Bronchial epithelial cell (primary cell): ENCODE measurements at regions not wholly inside any gene's neighbourhood (a gene's known extent, or its start where the extent isn't known, plus 50 kb on each side); places are given as distances from the start of the nearest gene placed in this dataset.

ENCODE experiments used
- DNase-seq: peaks from one replicate; pipeline ENCODE4 v3.0.0-alpha.2; 2010; ENCODE audit warnings: low read depth
- FAIRE-seq: peaks from 2 replicates; lab custom pipeline; 2011; peaks lifted over from hg19 to GRCh38; lab: Jason Lieb, UNC
- H3K27me3 ChIP-seq: 2 replicates; pipeline ENCODE4 v1.5.1; 2011; ENCODE audit warnings: low read length; ENCODE audit not compliant: control insufficient read depth, insufficient read depth
- H3K36me3 ChIP-seq: 2 replicates; pipeline ENCODE4 v1.5.1; 2011; ENCODE audit warnings: low read length; ENCODE audit not compliant: control insufficient read depth, insufficient read depth
- H3K4me3 ChIP-seq: 2 replicates; pipeline ENCODE4 v1.5.1; 2011; ENCODE audit warnings: mild to moderate bottlenecking, low read depth, low read length, control low read depth
- CTCF ChIP-seq: IDR thresholded peaks from 2 replicates; pipeline ENCODE4 v1.5.1; 2011; ENCODE audit warnings: mild to moderate bottlenecking, moderate library complexity, low read length, control low read depth, inconsistent platforms; ENCODE audit not compliant: insufficient read depth, severe bottlenecking

DNA sequence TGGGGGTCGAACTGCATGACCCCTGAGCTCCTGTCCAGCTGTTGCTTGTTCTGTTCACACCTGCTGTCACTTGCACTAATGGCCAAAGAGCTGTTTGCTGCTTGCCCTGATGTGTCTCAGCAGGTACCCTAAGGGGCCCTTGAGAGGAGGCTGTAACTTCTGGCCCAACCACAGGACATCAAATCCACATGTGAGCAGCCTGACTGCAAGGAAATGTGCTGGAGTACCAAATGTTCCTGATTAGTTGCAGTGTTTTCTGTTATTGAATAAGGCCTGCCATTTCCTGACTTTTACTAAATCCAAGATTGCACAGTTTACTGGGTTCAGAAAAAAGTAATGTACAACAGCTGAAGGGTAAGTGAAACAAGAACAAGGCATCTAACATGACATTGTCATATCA, 91.7 kb upstream of the IL6 start:
- Histone ChIP-seq H3K36me3 (no peaks in the 10 kb centered on the region), H3K4me3 (no peak overlapping the region), H3K27me3 (no peaks in the 10 kb centered on the region)
- DNase-seq: no peak
- no peak for TF ChIP-seq CTCF
- FAIRE-seq: no peak

GRCh38 chr7:22633954-22634474, 93.0 kb upstream of the IL6 start:
- no peak for TF ChIP-seq CTCF
- no peaks in the 10 kb centered on the region for H3K36me3 ChIP-seq
- no peak overlapping the region for H3K4me3 ChIP-seq
- FAIRE-seq: no peak
- DNase-seq: no peak
- H3K27me3 ChIP-seq: no peaks in the 10 kb centered on the region

DNA sequence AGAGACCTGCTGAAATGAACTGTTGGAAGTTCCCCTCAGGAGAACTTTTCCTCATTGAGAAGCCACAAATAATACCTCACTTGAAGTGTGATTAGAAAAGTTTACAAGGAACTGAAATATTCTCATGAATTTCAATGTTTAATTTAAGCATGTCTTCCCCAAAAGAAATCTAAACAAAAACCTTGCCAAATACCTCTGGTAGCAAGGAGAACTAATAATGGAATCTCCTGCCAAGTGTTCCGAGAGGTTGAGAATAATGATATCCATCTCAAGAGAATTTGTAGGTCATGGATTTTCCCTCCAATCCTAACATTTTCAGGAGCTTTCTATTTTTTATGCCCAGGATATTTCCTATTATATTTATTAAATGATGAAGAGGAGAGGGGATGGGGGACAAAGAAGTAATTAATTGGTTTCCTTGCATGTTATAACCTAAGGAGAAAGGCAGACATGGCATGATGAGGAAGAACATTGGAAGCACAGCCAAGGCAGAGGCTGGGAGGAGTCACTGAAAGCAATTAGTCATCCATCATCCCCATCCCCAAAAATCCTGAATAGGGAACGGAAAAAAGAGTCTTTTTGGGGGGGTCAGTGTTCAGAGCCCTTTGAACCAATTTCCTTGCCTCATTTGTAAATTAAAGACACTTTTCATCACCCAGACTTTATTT, 93.6 kb upstream of the IL6 start:
- FAIRE-seq (no peak), DNase-seq (no peak)
- Histone ChIP-seq H3K27me3 (no peaks in the 10 kb centered on the region), H3K36me3 (no peaks in the 10 kb centered on the region), H3K4me3 (no peak overlapping the region)
- TF ChIP-seq CTCF: no peak

GRCh38 chr7:22632674-22633073, 94.3 kb upstream of the IL6 start:
- no peaks in the 10 kb centered on the region for H3K27me3 ChIP-seq
- FAIRE-seq: no peak
- TF ChIP-seq CTCF: no peak
- DNase-seq: no peak
- no peaks in the 10 kb centered on the region for H3K36me3 ChIP-seq
- H3K4me3 ChIP-seq: no peak overlapping the region

- no peaks in the 10 kb centered on the region for H3K27me3 ChIP-seq
- FAIRE-seq: no peak
- TF ChIP-seq CTCF: no peak
- no peaks in the 10 kb centered on the region for H3K36me3 ChIP-seq
- H3K4me3 ChIP-seq: no peak overlapping the region
- no peak for DNase-seq
Observed at GRCh38 chr7:22631730-22632129, 95.3 kb upstream of the IL6 start.

- TF ChIP-seq CTCF: no peak
- FAIRE-seq (no peak), DNase-seq (no peak)
- no peaks in the 10 kb centered on the region for H3K27me3 ChIP-seq
- H3K36me3 ChIP-seq: no peaks in the 10 kb centered on the region
- no peak overlapping the region for H3K4me3 ChIP-seq
Observed at GRCh38 chr7:22630069-22630468, 96.9 kb upstream of the IL6 start.
